OCI-LY7 (cell line): ENCODE measurements at regions not wholly inside any gene's neighbourhood (a gene's known extent, or its start where the extent isn't known, plus 50 kb on each side); places are given as distances from the start of the nearest gene placed in this dataset.

ENCODE experiments used
- EZH2phosphoT487 ChIP-seq: fragments of 200-600 bp; sonication (generic); IDR thresholded peaks from 2 replicates; pipeline ENCODE4 v1.6.1; 2018; ENCODE audit warnings: low read depth, borderline replicate concordance, mild to moderate bottlenecking, mixed run types, antibody characterized with exemption, low read length, moderate library complexity, mixed read lengths
- TF ChIP-seq, protein P1 (sequence below): fragments of 200-600 bp; sonication (generic); conservative IDR thresholded peaks from 2 replicates; pipeline ENCODE4 v1.5.1; 2014; ENCODE audit warnings: mild to moderate bottlenecking, antibody characterized with exemption, low read length, moderate library complexity, mixed read lengths

DNA sequence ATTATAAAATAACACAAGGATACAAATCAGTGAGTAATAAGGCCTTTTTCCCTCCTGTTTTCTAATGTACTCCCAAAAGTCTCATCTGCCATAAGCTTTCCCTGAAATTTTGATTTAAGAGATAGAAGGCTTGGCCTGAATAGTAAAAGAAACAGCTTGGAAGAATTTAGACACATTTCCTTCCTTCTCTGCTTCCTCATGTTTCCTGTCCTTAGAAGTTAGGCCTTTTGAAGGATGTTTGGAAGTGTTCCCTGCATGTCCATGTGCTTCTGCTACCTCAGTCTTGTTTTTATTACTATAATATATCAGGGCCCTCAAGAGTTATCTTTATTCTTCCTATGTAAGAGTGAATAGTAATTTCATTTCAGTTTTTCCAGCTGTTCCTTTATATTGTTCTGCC lies 242.7 kb downstream of the DEPDC1B start:
- TF ChIP-seq, protein P1, sequence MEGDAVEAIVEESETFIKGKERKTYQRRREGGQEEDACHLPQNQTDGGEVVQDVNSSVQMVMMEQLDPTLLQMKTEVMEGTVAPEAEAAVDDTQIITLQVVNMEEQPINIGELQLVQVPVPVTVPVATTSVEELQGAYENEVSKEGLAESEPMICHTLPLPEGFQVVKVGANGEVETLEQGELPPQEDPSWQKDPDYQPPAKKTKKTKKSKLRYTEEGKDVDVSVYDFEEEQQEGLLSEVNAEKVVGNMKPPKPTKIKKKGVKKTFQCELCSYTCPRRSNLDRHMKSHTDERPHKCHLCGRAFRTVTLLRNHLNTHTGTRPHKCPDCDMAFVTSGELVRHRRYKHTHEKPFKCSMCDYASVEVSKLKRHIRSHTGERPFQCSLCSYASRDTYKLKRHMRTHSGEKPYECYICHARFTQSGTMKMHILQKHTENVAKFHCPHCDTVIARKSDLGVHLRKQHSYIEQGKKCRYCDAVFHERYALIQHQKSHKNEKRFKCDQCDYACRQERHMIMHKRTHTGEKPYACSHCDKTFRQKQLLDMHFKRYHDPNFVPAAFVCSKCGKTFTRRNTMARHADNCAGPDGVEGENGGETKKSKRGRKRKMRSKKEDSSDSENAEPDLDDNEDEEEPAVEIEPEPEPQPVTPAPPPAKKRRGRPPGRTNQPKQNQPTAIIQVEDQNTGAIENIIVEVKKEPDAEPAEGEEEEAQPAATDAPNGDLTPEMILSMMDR, result no peak
- TF ChIP-seq EZH2phosphoT487, result no peak
